H1 (cell line): ENCODE measurements at regions not wholly inside any gene's neighbourhood (a gene's known extent, or its start where the extent isn't known, plus 50 kb on each side); places are given as distances from the start of the nearest gene placed in this dataset.

Source experiments
- TF ChIP-seq, protein P1 (sequence below): fragments of 300-600 bp; sonication (generic); IDR thresholded peaks from 2 replicates; pipeline ENCODE4 v1.7.1; 2012; ENCODE audit warnings: low read length, moderate library complexity, mild to moderate bottlenecking, inconsistent platforms; ENCODE audit not compliant: insufficient replicate concordance
- TF ChIP-seq, protein P2 (sequence below), 3 experiments: IDR thresholded peaks; 1 replicate in 2 of 3; 2 replicates in 1 of 3; pipeline versions ENCODE4 v1.5.1 to v1.6.1; 2011; ENCODE audit warnings: low read length in 3 of 3, mild to moderate bottlenecking in 3 of 3, inconsistent platforms in 2 of 3, low read depth in 1 of 3, moderate library complexity in 1 of 3; ENCODE audit not compliant: insufficient read depth in 1 of 3; ENCODE audit errors: control extremely low read depth in 1 of 3

DNA sequence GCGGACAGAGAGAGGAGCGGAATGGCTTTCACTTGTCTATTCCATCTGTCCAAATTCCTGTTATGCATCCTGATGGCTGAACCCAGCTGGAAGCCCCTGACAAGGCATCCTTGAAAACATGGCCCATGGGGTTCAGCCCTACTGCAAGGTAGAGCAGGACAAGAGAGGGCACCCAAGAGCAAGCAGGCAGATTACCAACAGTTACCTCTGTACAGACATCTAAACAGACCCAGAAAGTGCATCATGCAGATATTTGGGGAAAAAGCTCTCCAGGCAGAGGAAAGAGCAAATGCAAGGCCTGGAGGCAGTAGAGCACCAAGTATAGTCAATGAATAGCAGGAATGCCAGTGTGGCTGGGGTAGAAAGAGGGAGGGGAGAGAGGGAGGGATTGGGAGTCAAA is 407.5 kb downstream of the PCNX1 start (continued):
- TF ChIP-seq, protein P1, sequence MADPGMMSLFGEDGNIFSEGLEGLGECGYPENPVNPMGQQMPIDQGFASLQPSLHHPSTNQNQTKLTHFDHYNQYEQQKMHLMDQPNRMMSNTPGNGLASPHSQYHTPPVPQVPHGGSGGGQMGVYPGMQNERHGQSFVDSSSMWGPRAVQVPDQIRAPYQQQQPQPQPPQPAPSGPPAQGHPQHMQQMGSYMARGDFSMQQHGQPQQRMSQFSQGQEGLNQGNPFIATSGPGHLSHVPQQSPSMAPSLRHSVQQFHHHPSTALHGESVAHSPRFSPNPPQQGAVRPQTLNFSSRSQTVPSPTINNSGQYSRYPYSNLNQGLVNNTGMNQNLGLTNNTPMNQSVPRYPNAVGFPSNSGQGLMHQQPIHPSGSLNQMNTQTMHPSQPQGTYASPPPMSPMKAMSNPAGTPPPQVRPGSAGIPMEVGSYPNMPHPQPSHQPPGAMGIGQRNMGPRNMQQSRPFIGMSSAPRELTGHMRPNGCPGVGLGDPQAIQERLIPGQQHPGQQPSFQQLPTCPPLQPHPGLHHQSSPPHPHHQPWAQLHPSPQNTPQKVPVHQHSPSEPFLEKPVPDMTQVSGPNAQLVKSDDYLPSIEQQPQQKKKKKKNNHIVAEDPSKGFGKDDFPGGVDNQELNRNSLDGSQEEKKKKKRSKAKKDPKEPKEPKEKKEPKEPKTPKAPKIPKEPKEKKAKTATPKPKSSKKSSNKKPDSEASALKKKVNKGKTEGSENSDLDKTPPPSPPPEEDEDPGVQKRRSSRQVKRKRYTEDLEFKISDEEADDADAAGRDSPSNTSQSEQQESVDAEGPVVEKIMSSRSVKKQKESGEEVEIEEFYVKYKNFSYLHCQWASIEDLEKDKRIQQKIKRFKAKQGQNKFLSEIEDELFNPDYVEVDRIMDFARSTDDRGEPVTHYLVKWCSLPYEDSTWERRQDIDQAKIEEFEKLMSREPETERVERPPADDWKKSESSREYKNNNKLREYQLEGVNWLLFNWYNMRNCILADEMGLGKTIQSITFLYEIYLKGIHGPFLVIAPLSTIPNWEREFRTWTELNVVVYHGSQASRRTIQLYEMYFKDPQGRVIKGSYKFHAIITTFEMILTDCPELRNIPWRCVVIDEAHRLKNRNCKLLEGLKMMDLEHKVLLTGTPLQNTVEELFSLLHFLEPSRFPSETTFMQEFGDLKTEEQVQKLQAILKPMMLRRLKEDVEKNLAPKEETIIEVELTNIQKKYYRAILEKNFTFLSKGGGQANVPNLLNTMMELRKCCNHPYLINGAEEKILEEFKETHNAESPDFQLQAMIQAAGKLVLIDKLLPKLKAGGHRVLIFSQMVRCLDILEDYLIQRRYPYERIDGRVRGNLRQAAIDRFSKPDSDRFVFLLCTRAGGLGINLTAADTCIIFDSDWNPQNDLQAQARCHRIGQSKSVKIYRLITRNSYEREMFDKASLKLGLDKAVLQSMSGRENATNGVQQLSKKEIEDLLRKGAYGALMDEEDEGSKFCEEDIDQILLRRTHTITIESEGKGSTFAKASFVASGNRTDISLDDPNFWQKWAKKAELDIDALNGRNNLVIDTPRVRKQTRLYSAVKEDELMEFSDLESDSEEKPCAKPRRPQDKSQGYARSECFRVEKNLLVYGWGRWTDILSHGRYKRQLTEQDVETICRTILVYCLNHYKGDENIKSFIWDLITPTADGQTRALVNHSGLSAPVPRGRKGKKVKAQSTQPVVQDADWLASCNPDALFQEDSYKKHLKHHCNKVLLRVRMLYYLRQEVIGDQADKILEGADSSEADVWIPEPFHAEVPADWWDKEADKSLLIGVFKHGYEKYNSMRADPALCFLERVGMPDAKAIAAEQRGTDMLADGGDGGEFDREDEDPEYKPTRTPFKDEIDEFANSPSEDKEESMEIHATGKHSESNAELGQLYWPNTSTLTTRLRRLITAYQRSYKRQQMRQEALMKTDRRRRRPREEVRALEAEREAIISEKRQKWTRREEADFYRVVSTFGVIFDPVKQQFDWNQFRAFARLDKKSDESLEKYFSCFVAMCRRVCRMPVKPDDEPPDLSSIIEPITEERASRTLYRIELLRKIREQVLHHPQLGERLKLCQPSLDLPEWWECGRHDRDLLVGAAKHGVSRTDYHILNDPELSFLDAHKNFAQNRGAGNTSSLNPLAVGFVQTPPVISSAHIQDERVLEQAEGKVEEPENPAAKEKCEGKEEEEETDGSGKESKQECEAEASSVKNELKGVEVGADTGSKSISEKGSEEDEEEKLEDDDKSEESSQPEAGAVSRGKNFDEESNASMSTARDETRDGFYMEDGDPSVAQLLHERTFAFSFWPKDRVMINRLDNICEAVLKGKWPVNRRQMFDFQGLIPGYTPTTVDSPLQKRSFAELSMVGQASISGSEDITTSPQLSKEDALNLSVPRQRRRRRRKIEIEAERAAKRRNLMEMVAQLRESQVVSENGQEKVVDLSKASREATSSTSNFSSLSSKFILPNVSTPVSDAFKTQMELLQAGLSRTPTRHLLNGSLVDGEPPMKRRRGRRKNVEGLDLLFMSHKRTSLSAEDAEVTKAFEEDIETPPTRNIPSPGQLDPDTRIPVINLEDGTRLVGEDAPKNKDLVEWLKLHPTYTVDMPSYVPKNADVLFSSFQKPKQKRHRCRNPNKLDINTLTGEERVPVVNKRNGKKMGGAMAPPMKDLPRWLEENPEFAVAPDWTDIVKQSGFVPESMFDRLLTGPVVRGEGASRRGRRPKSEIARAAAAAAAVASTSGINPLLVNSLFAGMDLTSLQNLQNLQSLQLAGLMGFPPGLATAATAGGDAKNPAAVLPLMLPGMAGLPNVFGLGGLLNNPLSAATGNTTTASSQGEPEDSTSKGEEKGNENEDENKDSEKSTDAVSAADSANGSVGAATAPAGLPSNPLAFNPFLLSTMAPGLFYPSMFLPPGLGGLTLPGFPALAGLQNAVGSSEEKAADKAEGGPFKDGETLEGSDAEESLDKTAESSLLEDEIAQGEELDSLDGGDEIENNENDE: no peak
- TF ChIP-seq, protein P2, sequence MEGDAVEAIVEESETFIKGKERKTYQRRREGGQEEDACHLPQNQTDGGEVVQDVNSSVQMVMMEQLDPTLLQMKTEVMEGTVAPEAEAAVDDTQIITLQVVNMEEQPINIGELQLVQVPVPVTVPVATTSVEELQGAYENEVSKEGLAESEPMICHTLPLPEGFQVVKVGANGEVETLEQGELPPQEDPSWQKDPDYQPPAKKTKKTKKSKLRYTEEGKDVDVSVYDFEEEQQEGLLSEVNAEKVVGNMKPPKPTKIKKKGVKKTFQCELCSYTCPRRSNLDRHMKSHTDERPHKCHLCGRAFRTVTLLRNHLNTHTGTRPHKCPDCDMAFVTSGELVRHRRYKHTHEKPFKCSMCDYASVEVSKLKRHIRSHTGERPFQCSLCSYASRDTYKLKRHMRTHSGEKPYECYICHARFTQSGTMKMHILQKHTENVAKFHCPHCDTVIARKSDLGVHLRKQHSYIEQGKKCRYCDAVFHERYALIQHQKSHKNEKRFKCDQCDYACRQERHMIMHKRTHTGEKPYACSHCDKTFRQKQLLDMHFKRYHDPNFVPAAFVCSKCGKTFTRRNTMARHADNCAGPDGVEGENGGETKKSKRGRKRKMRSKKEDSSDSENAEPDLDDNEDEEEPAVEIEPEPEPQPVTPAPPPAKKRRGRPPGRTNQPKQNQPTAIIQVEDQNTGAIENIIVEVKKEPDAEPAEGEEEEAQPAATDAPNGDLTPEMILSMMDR (IDR thresholded peaks at IDR 0.05; ENCODE audit: control extremely low read depth in 1 of 3, insufficient read depth in 1 of 3, low read depth in 1 of 3, low read length in 3 of 3): peak; percentile 3 to 27 (median 16); a peak in 3 of 4 replicates
